GM10248 (cell line): ENCODE measurements at regions not wholly inside any gene's neighbourhood (a gene's known extent, or its start where the extent isn't known, plus 50 kb on each side); places are given as distances from the start of the nearest gene placed in this dataset.

ENCODE experiments used
- CTCF ChIA-PET: fragments of 300-600 bp; sonication (Branson Sonifier 250); formaldehyde crosslinking; extraction: SDS; loops from one replicate; lab custom pipeline; 2021; ENCODE audit warnings: antibody characterized with exemption; lab: Yijun Ruan, JAX
- POLR2A ChIA-PET: fragments of 350-650 bp; sonication (Branson Sonifier 250); formaldehyde crosslinking; extraction: SDS; loops from one replicate; lab custom pipeline; 2020; ENCODE audit warnings: antibody characterized with exemption; lab: Yijun Ruan, JAX
- DNase-seq: peaks from one replicate; pipeline ENCODE4 v3.0.0; 2012; ENCODE audit errors: extremely low spot score
- TF ChIP-seq, protein P1 (sequence below): IDR thresholded peaks from 2 replicates; pipeline ENCODE4 v1.5.1; 2012; ENCODE audit warnings: mild to moderate bottlenecking, low read depth; ENCODE audit errors: extremely low read depth, missing control alignments, control extremely low read depth

DNA sequence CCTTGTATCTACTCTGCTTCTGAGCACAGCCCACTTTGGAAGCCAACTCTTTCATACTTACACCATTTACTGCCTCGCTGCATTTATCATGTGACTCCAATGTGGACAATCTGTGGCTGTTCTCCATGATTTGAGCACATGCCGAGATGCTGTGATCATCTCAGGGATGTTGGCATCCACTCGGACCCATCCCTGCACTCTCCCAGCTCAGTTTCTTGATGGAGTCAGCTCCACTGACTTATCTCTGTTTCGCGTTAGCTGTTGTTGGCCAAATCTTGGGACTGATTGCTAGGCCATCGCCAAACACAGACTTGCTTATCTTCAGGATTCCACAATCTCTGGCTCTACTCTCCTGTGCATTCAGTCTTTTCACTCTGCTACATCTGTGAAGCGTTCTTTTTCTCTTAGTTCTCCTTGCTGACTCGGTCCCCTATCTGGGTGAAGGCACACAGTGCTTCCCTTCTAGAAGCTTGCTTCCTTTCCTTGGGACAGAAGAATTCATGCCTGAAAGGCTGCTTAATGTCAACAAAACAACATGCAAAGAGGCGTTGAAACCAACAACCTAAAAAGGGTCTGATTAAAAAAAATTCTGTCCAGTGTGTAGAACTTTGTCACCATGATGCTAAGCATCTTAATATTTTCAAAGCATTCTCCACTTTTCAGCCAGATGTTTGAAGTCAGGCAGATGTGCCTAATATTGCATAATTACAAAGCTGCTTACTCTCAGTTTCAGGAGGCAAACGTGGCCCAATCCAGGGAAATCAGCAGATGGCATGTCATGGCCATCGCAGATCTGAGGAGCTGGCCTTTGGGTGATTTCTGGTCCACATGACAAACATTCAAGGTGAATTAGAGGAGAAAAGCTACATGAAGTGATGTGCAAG, 120.7 kb downstream of the NGF start:
- no peak for DNase-seq
- POLR2A ChIA-PET, result no interaction called here
- TF ChIP-seq, protein P1, sequence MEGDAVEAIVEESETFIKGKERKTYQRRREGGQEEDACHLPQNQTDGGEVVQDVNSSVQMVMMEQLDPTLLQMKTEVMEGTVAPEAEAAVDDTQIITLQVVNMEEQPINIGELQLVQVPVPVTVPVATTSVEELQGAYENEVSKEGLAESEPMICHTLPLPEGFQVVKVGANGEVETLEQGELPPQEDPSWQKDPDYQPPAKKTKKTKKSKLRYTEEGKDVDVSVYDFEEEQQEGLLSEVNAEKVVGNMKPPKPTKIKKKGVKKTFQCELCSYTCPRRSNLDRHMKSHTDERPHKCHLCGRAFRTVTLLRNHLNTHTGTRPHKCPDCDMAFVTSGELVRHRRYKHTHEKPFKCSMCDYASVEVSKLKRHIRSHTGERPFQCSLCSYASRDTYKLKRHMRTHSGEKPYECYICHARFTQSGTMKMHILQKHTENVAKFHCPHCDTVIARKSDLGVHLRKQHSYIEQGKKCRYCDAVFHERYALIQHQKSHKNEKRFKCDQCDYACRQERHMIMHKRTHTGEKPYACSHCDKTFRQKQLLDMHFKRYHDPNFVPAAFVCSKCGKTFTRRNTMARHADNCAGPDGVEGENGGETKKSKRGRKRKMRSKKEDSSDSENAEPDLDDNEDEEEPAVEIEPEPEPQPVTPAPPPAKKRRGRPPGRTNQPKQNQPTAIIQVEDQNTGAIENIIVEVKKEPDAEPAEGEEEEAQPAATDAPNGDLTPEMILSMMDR, result no peak
- CTCF ChIA-PET, result no interaction called here

DNA sequence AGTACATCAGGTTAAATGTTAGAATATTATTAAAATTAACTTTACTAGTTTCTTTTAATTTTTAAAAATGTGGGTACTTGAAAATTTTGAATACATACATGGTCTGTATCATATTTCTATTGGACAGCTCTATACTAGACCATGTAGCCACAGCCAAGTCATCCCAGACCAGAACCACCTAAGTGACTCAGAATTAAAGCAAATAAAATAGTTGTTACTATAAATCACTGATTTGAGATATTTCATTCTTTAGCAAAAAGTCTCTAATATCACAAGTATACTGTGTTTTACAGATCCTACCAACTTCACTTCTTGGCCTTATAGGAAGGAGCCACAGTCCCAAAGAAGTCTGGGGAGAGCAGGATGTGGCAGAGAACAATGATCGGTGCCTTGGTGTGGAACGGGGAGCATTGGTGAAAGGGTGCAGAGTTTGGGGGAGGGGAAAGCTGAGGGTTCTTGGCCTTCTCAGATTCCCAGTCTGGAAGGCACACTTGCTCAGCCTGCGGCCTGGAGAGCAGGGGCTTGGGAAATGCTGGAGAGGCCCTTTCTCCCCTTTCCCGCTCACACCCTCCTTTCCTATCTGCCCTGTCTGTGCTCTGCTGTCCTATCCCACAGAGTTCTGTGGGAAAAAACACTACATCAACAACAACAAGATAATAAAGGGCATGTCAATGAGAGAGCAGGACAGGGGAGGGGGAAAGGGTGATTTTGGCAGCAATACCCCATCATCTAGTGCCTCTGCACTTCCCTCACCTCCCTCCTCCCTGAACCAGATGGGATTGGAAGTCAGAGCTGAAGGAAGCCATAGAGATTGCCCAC, 122.1 kb downstream of the NGF start:
- POLR2A ChIA-PET, result no interaction called here
- DNase-seq, result no peak
- TF ChIP-seq, protein P1, result no peak
- CTCF ChIA-PET, result no interaction called here

- no peak for DNase-seq
- POLR2A ChIA-PET, result no interaction called here
- CTCF ChIA-PET, result no interaction called here
- TF ChIP-seq, protein P1, result no peak
These were observed 122.9 kb downstream of the NGF start for GRCh38 chr1:115215110-115215509.

- TF ChIP-seq, protein P1, result no peak
- POLR2A ChIA-PET, result no interaction called here
- CTCF ChIA-PET, result interaction anchor here (0.7 kb wide), 1 partner anchor 10 kb away, joined by 3 read pairs; no protein-coding TSS in a partner anchor
- no peak for DNase-seq
These were observed 124.0 kb downstream of the NGF start for GRCh38 chr1:115214098-115214497.

DNA sequence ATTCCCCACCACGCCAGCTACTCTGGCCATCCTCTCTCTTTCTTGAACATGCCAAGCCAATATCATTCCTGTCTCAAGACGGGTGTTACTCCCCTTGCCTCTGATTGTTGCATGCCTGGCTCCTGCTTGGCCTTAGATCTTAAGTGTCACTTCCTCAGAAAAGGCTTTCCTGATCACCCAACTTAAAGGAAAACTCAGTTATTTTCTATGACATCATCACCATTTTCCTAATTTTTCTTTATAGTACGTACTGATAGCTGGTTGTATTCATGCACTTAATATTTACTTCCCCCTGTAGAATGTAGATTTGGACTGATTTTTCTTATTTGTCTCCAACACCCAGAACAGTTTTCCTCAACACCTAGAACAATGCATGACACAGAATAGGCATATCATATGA, 123.8 kb upstream of the TSPAN2 start:
- TF ChIP-seq, protein P1, result no peak
- ChIA-PET CTCF (no interaction called here), POLR2A (no interaction called here)
- no peak for DNase-seq

DNA sequence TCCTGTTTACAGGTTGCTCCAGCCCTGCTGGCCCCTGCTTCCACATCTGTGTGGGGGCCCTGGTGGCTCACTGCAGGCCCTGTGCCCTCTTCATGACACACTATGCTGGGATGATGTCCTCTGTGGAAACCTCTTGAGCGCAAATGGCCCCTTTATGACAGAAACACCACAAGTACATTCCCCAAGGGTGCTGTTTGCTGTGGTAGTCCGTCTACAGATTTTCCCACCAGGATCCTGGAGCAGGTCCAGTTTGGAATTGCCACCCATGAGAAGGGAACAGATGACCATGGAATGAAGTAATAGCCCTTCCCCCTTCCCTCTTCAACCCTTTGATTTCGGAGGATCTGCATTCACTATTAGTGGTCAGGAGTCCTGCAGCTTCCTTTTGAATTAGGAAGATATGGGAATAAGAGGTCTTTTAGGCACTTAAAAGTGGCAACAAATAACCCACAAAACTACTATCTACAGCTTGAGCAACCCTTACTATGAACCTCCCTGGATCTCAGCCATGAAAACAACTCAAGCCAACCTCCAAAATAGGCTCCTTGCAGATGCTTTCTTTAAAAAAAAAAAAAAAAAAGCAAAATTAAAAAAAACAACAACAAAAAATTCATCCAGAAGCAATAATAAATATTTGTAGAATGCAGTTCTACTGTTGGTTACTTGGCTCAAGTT, 121.9 kb upstream of the TSPAN2 start:
- CTCF ChIA-PET, result interaction anchor here (1.8 kb wide), 1 partner anchor 9 kb away, joined by 4 read pairs; no protein-coding TSS in a partner anchor
- POLR2A ChIA-PET, result no interaction called here
- TF ChIP-seq, protein P1, result no peak
- no peak for DNase-seq
